GM12864 (cell line): ENCODE measurements at regions not wholly inside any gene's neighbourhood (a gene's known extent, or its start where the extent isn't known, plus 50 kb on each side); places are given as distances from the start of the nearest gene placed in this dataset.
A peak's percentile ranks its signal among the peaks of the same experiment; 100 is the strongest.

Source experiments
- DNase-seq: peaks from one replicate; pipeline ENCODE4 v3.0.0-alpha.2; 2011; ENCODE audit warnings: low read depth
- H3K4me3 ChIP-seq: 2 replicates; pipeline ENCODE4 v1.5.1; 2011; ENCODE audit warnings: mild to moderate bottlenecking, low read depth, low read length, control low read depth
- TF ChIP-seq, protein P1 (sequence below): IDR thresholded peaks from 2 replicates; pipeline ENCODE4 v1.5.1; 2011; ENCODE audit warnings: low read depth, mild to moderate bottlenecking, moderate library complexity, low read length, control low read depth, inconsistent platforms; ENCODE audit errors: missing control alignments

DNA sequence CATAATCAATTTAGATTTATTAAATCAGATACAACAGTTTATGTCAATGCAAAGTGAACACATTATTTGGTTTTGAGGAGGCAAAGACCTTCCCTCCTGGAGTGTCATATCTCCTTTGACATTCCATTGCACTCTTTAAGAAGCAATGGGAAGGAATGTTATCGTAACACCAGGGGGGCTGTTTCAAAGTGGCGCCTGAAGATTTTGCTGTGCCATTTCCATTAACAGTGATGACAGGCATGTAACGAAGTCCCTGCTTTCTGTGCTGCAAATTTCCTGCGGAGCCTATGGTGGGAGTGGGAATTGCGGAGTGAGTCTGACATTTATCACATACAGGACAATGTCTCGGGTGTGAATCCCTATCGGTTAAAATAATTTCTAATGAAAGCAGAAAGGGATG is 499.6 kb upstream of the RAB6C start:
- no peak overlapping the region for H3K4me3 ChIP-seq
- no peak for DNase-seq
- TF ChIP-seq, protein P1, sequence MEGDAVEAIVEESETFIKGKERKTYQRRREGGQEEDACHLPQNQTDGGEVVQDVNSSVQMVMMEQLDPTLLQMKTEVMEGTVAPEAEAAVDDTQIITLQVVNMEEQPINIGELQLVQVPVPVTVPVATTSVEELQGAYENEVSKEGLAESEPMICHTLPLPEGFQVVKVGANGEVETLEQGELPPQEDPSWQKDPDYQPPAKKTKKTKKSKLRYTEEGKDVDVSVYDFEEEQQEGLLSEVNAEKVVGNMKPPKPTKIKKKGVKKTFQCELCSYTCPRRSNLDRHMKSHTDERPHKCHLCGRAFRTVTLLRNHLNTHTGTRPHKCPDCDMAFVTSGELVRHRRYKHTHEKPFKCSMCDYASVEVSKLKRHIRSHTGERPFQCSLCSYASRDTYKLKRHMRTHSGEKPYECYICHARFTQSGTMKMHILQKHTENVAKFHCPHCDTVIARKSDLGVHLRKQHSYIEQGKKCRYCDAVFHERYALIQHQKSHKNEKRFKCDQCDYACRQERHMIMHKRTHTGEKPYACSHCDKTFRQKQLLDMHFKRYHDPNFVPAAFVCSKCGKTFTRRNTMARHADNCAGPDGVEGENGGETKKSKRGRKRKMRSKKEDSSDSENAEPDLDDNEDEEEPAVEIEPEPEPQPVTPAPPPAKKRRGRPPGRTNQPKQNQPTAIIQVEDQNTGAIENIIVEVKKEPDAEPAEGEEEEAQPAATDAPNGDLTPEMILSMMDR = no peak

DNA sequence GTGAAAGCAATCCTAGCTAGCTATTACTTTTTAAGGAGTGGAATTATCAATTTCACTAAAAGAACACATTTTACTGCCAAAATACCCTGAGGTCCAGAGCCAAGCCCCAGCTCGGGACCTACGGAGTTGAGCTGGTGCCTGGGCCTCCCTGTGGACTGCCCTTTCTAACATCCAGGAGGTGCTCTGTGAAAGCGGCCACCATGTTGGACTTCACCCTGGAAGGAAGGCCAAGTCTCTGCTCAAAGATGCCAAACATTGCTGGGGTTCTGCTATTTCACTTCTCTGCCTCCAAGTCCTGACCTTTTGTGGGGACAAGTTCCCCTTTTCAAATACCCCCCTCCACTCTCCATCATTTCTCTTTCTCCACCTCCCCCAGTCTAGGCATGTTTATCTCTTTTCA is 498.7 kb upstream of the RAB6C start:
- no peak for DNase-seq
- TF ChIP-seq, protein P1 = no peak
- H3K4me3 ChIP-seq = no peak overlapping the region

DNA sequence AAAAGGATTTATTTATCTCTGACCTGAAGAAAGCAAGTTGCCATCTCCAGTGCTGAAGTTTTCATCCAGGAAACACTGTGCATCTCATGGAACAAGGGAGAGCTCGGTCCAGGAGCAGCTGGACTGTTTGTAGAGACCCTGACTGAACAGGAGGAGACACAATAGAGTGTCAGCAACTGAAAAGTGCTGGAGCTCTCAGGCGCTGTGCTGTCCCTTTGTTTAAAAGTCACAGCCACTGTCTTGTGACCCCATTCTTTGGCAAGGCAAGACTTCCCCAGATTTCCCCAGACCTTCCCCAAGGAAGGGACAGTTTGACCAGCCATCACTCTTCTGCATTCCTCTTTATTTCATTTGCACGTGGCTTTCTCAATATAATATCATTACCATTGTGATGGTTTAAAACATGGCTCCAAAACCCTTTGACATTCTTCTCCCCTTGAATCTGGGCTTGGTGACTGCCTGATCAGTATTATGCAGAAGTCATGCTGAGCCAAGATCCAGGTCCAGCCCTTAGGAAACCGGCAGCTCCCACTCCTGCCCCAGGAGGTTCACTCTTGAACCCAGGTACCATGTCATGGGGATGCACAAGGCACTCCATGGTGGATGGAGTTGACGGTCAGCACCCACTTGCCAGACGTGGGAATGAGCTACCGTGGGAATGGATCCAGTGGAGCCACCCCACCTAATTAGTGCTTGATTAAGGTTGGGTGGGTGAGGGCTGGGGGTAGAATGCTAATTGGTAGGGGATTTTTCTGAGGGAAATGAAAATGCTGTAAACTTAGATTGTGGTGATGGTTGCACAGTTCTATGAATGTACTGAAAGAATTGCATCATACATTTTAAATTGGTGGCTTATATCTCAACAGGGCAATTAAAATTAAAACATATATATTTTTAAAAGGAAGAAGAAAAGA is 497.9 kb upstream of the RAB6C start:
- DNase-seq = no peak
- H3K4me3 ChIP-seq = no peak overlapping the region
- TF ChIP-seq, protein P1 = no peak

DNA sequence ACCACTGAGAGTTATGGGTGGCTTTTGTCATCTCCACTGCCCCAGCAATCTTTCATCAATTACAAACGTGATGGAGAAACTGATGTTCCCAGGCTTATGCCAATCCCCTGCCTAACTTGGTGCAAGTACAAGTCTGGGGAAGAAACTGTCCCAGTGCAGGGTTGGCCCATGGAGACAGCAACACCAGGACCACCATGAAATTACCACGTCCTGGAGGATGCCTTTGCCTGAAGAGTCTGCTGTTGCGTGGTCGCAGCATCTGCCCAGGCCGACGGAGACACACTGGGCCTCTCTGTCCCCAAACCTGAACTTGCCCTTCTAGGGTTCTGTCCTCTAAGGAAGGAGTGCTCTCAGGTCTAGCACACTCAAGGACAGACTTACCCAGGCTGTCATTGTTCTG is 496.8 kb upstream of the RAB6C start:
- TF ChIP-seq, protein P1 = no peak
- no peak overlapping the region for H3K4me3 ChIP-seq
- DNase-seq = no peak

DNA sequence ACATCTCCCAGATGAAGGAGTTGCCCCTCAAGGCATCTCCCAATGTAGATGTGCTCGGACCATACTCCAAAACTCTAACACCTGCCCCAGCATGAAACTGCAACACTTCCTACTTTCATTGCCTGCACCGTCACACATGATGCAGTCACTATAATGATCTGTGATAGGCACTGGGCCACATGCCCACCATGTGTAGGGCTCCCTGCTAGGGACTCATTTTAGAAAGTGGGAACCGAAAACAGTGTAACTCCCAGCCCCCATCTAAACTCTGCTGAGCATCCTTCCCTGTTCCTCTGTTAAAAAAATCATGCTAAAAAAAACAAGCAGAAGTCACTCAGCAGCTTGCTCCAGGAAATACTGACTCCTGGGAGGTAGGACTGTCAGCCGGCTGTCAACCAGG is 496.1 kb upstream of the RAB6C start:
- peak; percentile 42 for DNase-seq
- TF ChIP-seq, protein P1 = no peak

DNA sequence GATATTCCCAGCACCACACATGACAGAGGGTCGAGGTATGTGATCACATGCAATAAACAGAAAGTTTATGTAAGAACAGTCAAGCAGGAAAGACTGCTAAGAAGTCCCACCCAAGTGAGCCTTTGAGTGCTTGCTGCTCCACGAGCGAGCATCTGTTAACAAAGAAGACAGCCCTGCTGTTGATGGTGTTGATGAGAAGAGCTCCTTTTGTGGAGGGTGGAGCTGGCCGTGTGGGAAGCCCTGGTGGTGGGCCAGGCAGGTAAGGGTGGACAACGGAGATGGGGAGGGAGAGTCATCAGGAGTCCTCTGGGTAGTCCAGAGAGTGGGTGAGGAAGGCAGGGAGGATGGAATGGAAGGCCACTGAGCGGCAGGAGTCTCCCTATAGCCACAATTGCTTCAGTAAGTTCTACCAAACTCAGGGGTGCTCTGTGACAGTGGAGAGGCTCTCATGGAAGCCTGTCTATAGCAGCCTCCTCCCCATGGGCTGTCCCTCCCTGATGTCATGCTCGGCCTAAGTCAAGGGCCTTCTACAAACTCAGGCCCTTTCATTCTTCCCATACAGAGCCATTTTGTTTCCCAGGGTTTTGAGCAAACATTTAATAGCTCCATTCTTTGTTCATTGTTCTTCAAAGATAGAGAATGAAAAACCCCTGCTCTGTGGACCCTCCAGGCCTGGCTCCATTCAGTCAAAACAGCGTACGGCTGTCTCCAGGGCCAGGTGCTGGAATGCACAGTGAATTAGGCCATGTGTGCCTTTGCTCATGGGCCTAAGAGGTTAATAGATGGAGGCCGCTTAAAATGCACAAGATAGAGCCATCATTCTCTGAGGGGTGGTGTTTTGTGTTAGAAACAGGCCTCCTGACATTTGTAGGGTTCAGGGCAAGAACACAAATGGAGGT is 494.2 kb upstream of the RAB6C start:
- H3K4me3 ChIP-seq = no peak overlapping the region
- TF ChIP-seq, protein P1 = no peak
- DNase-seq = no peak

More for the DNA sequence above, 496.1 kb upstream of the RAB6C start:
- H3K4me3 ChIP-seq = no peak overlapping the region
